Natural killer cell treated with Interleukin-12 subunit alpha and Interleukin-12 subunit beta and Interleukin-15 and Interleukin-18, amount 100 ng/mL, for 72 hours (primary cell): ENCODE measurements at regions not wholly inside any gene's neighbourhood (a gene's known extent, or its start where the extent isn't known, plus 50 kb on each side); places are given as distances from the start of the nearest gene placed in this dataset.

Experiments used
- ATAC-seq, 2 donors: fragments of 150-1000 bp; cut with Tn5 transposase in 1 of 2; sonication (Bioruptor Pico), chemical (Tn5 transposase) in 1 of 2; 2 replicates each; pipeline ENCODE4 v1.10.0; 2021
- DNase-seq: peaks from one replicate; pipeline ENCODE4 v3.0.0; 2022; ENCODE audit warnings: low spot score
- H3K27ac Mint-ChIP-seq, 2 donors: 1 replicate in 1 of 2; 2 replicates in 1 of 2; pipeline ENCODE4 v1.8.0; 2022; ENCODE audit warnings: mixed read lengths in 2 of 2, mild to moderate bottlenecking in 1 of 2, moderate library complexity in 1 of 2
- H3K27me3 Mint-ChIP-seq, 2 donors: 1 replicate in 1 of 2; 2 replicates in 1 of 2; pipeline ENCODE4 v1.8.0; 2022; ENCODE audit warnings: mixed read lengths in 2 of 2
- H3K36me3 Mint-ChIP-seq: one replicate; pipeline ENCODE4 v1.8.0; 2022; ENCODE audit warnings: mixed read lengths
- H3K4me1 Mint-ChIP-seq, 2 donors: 1 replicate in 1 of 2; 2 replicates in 1 of 2; pipeline ENCODE4 v1.8.0; 2022; ENCODE audit warnings: low read depth in 2 of 2, mixed read lengths in 2 of 2, mild to moderate bottlenecking in 1 of 2
- H3K4me3 Mint-ChIP-seq: one replicate; pipeline ENCODE4 v1.8.0; 2022; ENCODE audit warnings: mixed read lengths
- H3K9me3 Mint-ChIP-seq: 2 replicates; pipeline ENCODE4 v1.8.0; 2022; ENCODE audit warnings: mixed read lengths

- no peak for DNase-seq
- H3K9me3 Mint-ChIP-seq, result no peaks in the 10 kb centered on the region
- no peak overlapping the region for H3K4me3 Mint-ChIP-seq
- H3K27ac Mint-ChIP-seq, result no peak overlapping the region
- no peaks in the 10 kb centered on the region for H3K4me1 Mint-ChIP-seq
- no peaks in the 10 kb centered on the region for H3K36me3 Mint-ChIP-seq
- peak in 1 of 2 donors; percentile 15 for ATAC-seq
- peaks cover 6 to 8% of the 10 kb centered on the region in 2 donors for H3K27me3 Mint-ChIP-seq
These were observed 55.3 kb upstream of the SLC6A6 start for GRCh38 chr3:14347110-14347509.

DNA sequence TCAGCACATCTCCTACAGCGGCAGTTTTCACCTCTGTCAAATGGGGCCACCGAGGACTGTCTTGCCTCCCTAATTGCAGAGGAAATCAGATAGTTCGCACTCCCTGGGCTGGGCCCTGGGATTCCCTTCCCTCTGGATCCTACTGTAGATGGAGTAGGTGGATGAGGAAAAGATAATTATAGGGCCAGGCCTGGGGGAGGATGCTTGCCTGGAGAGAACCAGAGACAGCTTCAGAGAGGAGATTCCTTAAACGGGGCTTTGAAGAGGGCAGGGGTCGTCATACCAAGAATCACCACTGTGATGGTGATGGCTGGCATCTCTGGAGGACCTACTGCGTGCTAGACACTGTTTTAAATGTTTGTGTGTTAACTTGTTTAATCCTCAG is 50.8 kb upstream of the SLC6A6 start:
- no peaks in the 10 kb centered on the region for H3K9me3 Mint-ChIP-seq
- no peak overlapping the region for H3K4me3 Mint-ChIP-seq
- DNase-seq (no peak), ATAC-seq (no peak)
- no peaks in the 10 kb centered on the region for H3K4me1 Mint-ChIP-seq
- H3K27me3 Mint-ChIP-seq, result peaks cover 6 to 8% of the 10 kb centered on the region in 2 donors
- H3K27ac Mint-ChIP-seq, result no peak overlapping the region
- no peaks in the 10 kb centered on the region for H3K36me3 Mint-ChIP-seq

- peaks cover 6 to 8% of the 10 kb centered on the region in 2 donors for H3K27me3 Mint-ChIP-seq
- H3K36me3 Mint-ChIP-seq, result no peaks in the 10 kb centered on the region
- no peaks in the 10 kb centered on the region for H3K4me1 Mint-ChIP-seq
- no peak overlapping the region for H3K27ac Mint-ChIP-seq
- DNase-seq, result no peak
- ATAC-seq, result no peak
- H3K4me3 Mint-ChIP-seq, result no peak overlapping the region
- no peaks in the 10 kb centered on the region for H3K9me3 Mint-ChIP-seq
These were observed 50.3 kb upstream of the SLC6A6 start for GRCh38 chr3:14352002-14352627.
